ENCODE measurements at regions not wholly inside any gene's neighbourhood (a gene's known extent, or its start where the extent isn't known, plus 50 kb on each side); places are given as distances from the start of the nearest gene placed in this dataset.

- Mint-ChIP-seq H3K27ac (no peak overlapping the region), H3K4me1 (peaks cover 8% of the 10 kb centered on the region), H3K36me3 (ENCODE audit: low read depth) (no peaks in the 10 kb centered on the region; the same call in 2 of the 3 replicates), H3K9me3 (no peaks in the 10 kb centered on the region), H3K27me3 (ENCODE audit: insufficient read depth, low read depth, poor library complexity) (peaks cover 7% of the 10 kb centered on the region), H3K4me3 (no peak overlapping the region)
- Histone ChIP-seq H4K20me1 (replicated peaks; ENCODE audit: insufficient read depth) (no peaks in the 10 kb centered on the region), H3K4me2 (no peak overlapping the region), H3K27ac (ENCODE audit: low read depth) (no peak overlapping the region), H3K9me2 (ENCODE audit: insufficient read depth) (peaks cover 9% of the 10 kb centered on the region), H3K79me2 (replicated peaks; ENCODE audit: insufficient read depth) (no peaks in the 10 kb centered on the region), H3K4me1 (ENCODE audit: insufficient read depth) (no peaks in the 10 kb centered on the region; the same call in 1 of the 2 replicates), H3F3A (replicated peaks; ENCODE audit: low read depth) (no peaks in the 10 kb centered on the region), H3K4me3 (no peak overlapping the region), H2AFZ (peak overlapping the region; percentile 61), H3K27me3 (ENCODE audit: insufficient read depth) (no peaks in the 10 kb centered on the region), H3K36me3 (ENCODE audit: insufficient read depth) (no peaks in the 10 kb centered on the region)
- no peak for ATAC-seq
- DNase-seq (ENCODE audit: low spot score) = no peak
- TF ChIP-seq REST (IDR thresholded peaks at IDR 0.05; ENCODE audit: unreplicated experiment) = no peak
- no peak for TF ChIP-seq ZNF114 (CRISPR knock-in tag; IDR thresholded peaks at IDR 0.05)
- TF ChIP-seq POLR2AphosphoS5 (IDR thresholded peaks at IDR 0.05; ENCODE audit: low read depth) = no peak
- TF ChIP-seq ZNF331 (CRISPR knock-in tag; IDR thresholded peaks at IDR 0.05; ENCODE audit: low read depth) = no peak
- TF ChIP-seq ETS1 (IDR thresholded peaks at IDR 0.05) = no peak
- TF ChIP-seq CREB1 (CRISPR knock-in tag; IDR thresholded peaks at IDR 0.05; ENCODE audit: low read depth) = no peak
- no peak for TF ChIP-seq ZNF462 (CRISPR knock-in tag; IDR thresholded peaks at IDR 0.05)
- no peak for TF ChIP-seq EZH2 (IDR thresholded peaks at IDR 0.05; ENCODE audit: low read depth, unreplicated experiment)
- no peak for TF ChIP-seq JUNB (IDR thresholded peaks at IDR 0.05; ENCODE audit: unreplicated experiment)
- TF ChIP-seq EZH2phosphoT487 (IDR thresholded peaks at IDR 0.05; ENCODE audit: unreplicated experiment) = no peak
- TF ChIP-seq NANOG (IDR thresholded peaks at IDR 0.05; ENCODE audit: borderline replicate concordance) = no peak
- no peak for TF ChIP-seq CTCF (conservative IDR thresholded peaks at IDR 0.05; ENCODE audit: low read depth in 2 of 2)
- no peak for TF ChIP-seq STAT1 (IDR thresholded peaks at IDR 0.05; ENCODE audit: unreplicated experiment)
Measured at GRCh38 chr4:64776820-64777219, 367.6 kb upstream of the TECRL start.

Measured in GM23338 (cell line).